Prostate gland (tissue), 2 donors: ENCODE measurements at regions not wholly inside any gene's neighbourhood (a gene's known extent, or its start where the extent isn't known, plus 50 kb on each side); places are given as distances from the start of the nearest gene placed in this dataset.

Experiments used
- DNase-seq: peaks from one replicate; pipeline ENCODE4 v3.0.0-alpha.2; 2019; ENCODE audit warnings: low spot score
- H3K27ac ChIP-seq, 2 donors: fragments of 200-600 bp; sonication (generic); 2 replicates each; pipeline ENCODE4 v1.5.1; 2017 to 2019
- H3K27me3 ChIP-seq: fragments of 200-600 bp; sonication (generic); replicated peaks from 2 replicates; pipeline ENCODE4 v1.5.1; 2019; ENCODE audit not compliant: insufficient read depth
- H3K36me3 ChIP-seq, 2 donors: fragments of 200-600 bp; sonication (generic); 1 replicate in 1 of 2; 2 replicates in 1 of 2; pipeline versions ENCODE4 v1.5.1 to v1.8.1; 2017 to 2019
- H3K4me1 ChIP-seq: fragments of 200-600 bp; sonication (generic); replicated peaks from 2 replicates; pipeline ENCODE4 v1.5.1; 2019
- H3K4me3 ChIP-seq, 2 donors: fragments of 200-600 bp; sonication (generic); 2 replicates each; pipeline ENCODE4 v1.5.1; 2017 to 2019
- H3K9me3 ChIP-seq: fragments of 200-600 bp; sonication (generic); 2 replicates; pipeline ENCODE4 v1.5.1; 2017
- CTCF ChIP-seq, 4 experiments: fragments of 200-600 bp in 2 of 4; fragments of 450-650 bp in 2 of 4; sonication (generic) in 2 of 4; IDR thresholded peaks; 1 replicate in 3 of 4; 2 replicates in 1 of 4; pipeline ENCODE4 v1.5.1; 2016 to 2019; ENCODE audit warnings: antibody characterized with exemption in 4 of 4, mild to moderate bottlenecking in 2 of 4, moderate library complexity in 2 of 4
- POLR2A ChIP-seq: fragments of 450-650 bp; IDR thresholded peaks from one replicate; pipeline ENCODE4 v1.6.1; 2016; ENCODE audit warnings: antibody characterized with exemption, mild to moderate bottlenecking
- POLR2AphosphoS5 ChIP-seq: sonication (generic); formaldehyde crosslinking; IDR thresholded peaks from one replicate; pipeline ENCODE4 v1.6.1; 2017; ENCODE audit warnings: antibody characterized with exemption
- WGBS: methylation state at CpG from one replicate; pipeline ENCODE4 v1.1.5; 2018; 5-methylcytosine and 5-hydroxymethylcytosine counted together
- intact Hi-C: fragments of 100-400 bp; cut with DNase I; formaldehyde crosslinking; loops from one replicate; pipeline ENCODE4 v1.14.2; 2022

GRCh38 chr21:32162727-32163320, 116.0 kb downstream of the MIS18A start:
- 65% methylated on average over 6 of the region's 6 CpGs for WGBS
- Histone ChIP-seq H3K27me3 (no peaks in the 10 kb centered on the region), H3K4me1 (no peaks in the 10 kb centered on the region), H3K9me3 (no peaks in the 10 kb centered on the region), H3K4me3 (no peak overlapping the region), H3K36me3 (no peaks in the 10 kb centered on the region), H3K27ac (no peak overlapping the region)
- no peak for TF ChIP-seq POLR2AphosphoS5
- TF ChIP-seq POLR2A, result no peak
- TF ChIP-seq CTCF (IDR thresholded peaks at IDR 0.05), result no peak
- no peak for DNase-seq
- intact Hi-C loops, result no loop called here

- H3K27me3 ChIP-seq, result no peaks in the 10 kb centered on the region
- H3K9me3 ChIP-seq, result no peaks in the 10 kb centered on the region
- TF ChIP-seq POLR2AphosphoS5, result no peak
- no peak for TF ChIP-seq POLR2A
- TF ChIP-seq CTCF (IDR thresholded peaks at IDR 0.05), result no peak
- no peak overlapping the region for H3K27ac ChIP-seq
- no peaks in the 10 kb centered on the region for H3K4me1 ChIP-seq
- H3K4me3 ChIP-seq, result no peak overlapping the region
- H3K36me3 ChIP-seq, result no peaks in the 10 kb centered on the region
- intact Hi-C loops, result no loop called here
- WGBS, result 69% methylated on average over 2 of the region's 2 CpGs
- DNase-seq, result no peak
Measured at GRCh38 chr21:32155226-32155625, 123.6 kb downstream of the MIS18A start.

DNA sequence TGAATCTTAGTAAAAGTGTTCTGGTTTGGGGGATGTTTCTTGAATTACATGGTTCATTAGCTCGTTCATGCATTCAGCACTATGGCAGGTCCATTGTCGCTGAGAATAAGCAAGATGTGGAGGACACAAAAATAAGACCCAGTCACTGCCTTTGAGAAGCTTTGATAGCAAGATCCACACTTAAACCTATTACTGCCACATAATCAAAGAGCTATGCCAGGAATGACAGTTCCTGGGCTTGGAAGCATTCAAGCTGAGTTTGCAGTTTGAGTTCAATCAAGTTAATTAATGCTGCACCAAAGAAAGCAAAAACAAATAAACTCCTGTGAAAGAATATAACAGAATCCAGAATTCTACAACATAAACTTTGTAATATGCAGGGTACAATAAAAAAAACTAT, 131.8 kb downstream of the MIS18A start:
- WGBS, result 43% methylated on average over 2 of the region's 2 CpGs
- no peak for DNase-seq
- intact Hi-C loops, result no loop called here

DNA sequence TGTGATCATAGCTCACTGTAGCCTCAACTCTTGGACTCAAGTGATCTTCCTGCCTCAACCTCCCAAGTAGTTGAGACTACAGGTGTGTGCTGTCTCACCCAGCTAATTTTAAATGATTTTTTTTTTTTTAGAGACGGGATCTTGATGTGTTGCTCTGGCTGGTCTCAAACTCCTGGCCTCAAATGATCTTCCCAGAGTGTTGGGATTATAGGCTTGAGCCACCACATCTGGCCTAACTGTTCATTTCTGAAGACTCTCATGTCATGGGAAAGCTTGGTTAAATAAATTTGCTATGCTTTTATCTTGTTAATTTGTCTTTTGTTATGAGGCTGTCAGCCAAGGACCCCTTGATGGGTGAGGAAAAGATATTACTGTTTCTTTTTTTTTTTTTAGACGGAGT, 134.0 kb downstream of the MIS18A start:
- intact Hi-C loops, result loop anchor here (5.0 kb wide), 1 partner anchor 112 kb away; no protein-coding TSS in a partner anchor

More for the DNA sequence above, 131.8 kb downstream of the MIS18A start:
- Histone ChIP-seq H3K4me3 (no peak overlapping the region), H3K36me3 (no peaks in the 10 kb centered on the region), H3K4me1 (no peaks in the 10 kb centered on the region), H3K27ac (no peak overlapping the region), H3K27me3 (no peaks in the 10 kb centered on the region), H3K9me3 (no peaks in the 10 kb centered on the region)
- no peak for TF ChIP-seq POLR2A
- no peak for TF ChIP-seq CTCF (IDR thresholded peaks at IDR 0.05)
- TF ChIP-seq POLR2AphosphoS5, result no peak

More for the DNA sequence above, 134.0 kb downstream of the MIS18A start:
- H3K4me3 ChIP-seq, result no peak overlapping the region
- no peaks in the 10 kb centered on the region for H3K9me3 ChIP-seq
- no peak for TF ChIP-seq POLR2A
- TF ChIP-seq CTCF (IDR thresholded peaks at IDR 0.05), result no peak
- no peak for TF ChIP-seq POLR2AphosphoS5
- H3K27me3 ChIP-seq, result no peaks in the 10 kb centered on the region
- H3K36me3 ChIP-seq, result no peaks in the 10 kb centered on the region
- H3K4me1 ChIP-seq, result no peaks in the 10 kb centered on the region
- no peak overlapping the region for H3K27ac ChIP-seq
- WGBS, result 89% methylated on average over 2 of the region's 2 CpGs
- no peak for DNase-seq
